ENCODE measurements at regions not wholly inside any gene's neighbourhood (a gene's known extent, or its start where the extent isn't known, plus 50 kb on each side); places are given as distances from the start of the nearest gene placed in this dataset.

- Mint-ChIP-seq H3K9me3 (peaks cover 12% of the 10 kb centered on the region; the same call in 2 of the 3 replicates), H3K4me3 (no peak overlapping the region), H3K36me3 (ENCODE audit: low read depth) (peaks cover 9% of the 10 kb centered on the region; the same call in 2 of the 3 replicates), H3K27me3 (ENCODE audit: insufficient read depth, low read depth, poor library complexity) (no peaks in the 10 kb centered on the region), H3K27ac (0 out of 2 replicates have a peak overlapping the region, but pooled peaks have one; percentile 47), H3K4me1 (peaks cover 3% of the 10 kb centered on the region; the same call in 2 of the 3 replicates)
- TF ChIP-seq ZNF331 (CRISPR knock-in tag; IDR thresholded peaks at IDR 0.05; ENCODE audit: low read depth) = no peak
- no peak for TF ChIP-seq EZH2phosphoT487 (IDR thresholded peaks at IDR 0.05; ENCODE audit: unreplicated experiment)
- no peak for TF ChIP-seq NANOG (IDR thresholded peaks at IDR 0.05; ENCODE audit: borderline replicate concordance)
- TF ChIP-seq CREB1 (CRISPR knock-in tag; IDR thresholded peaks at IDR 0.05; ENCODE audit: low read depth) = no peak
- no peak for TF ChIP-seq EZH2 (IDR thresholded peaks at IDR 0.05; ENCODE audit: low read depth, unreplicated experiment)
- TF ChIP-seq, protein P1, sequence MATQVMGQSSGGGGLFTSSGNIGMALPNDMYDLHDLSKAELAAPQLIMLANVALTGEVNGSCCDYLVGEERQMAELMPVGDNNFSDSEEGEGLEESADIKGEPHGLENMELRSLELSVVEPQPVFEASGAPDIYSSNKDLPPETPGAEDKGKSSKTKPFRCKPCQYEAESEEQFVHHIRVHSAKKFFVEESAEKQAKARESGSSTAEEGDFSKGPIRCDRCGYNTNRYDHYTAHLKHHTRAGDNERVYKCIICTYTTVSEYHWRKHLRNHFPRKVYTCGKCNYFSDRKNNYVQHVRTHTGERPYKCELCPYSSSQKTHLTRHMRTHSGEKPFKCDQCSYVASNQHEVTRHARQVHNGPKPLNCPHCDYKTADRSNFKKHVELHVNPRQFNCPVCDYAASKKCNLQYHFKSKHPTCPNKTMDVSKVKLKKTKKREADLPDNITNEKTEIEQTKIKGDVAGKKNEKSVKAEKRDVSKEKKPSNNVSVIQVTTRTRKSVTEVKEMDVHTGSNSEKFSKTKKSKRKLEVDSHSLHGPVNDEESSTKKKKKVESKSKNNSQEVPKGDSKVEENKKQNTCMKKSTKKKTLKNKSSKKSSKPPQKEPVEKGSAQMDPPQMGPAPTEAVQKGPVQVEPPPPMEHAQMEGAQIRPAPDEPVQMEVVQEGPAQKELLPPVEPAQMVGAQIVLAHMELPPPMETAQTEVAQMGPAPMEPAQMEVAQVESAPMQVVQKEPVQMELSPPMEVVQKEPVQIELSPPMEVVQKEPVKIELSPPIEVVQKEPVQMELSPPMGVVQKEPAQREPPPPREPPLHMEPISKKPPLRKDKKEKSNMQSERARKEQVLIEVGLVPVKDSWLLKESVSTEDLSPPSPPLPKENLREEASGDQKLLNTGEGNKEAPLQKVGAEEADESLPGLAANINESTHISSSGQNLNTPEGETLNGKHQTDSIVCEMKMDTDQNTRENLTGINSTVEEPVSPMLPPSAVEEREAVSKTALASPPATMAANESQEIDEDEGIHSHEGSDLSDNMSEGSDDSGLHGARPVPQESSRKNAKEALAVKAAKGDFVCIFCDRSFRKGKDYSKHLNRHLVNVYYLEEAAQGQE (IDR thresholded peaks at IDR 0.05; ENCODE audit: unreplicated experiment) = no peak
- TF ChIP-seq POLR2AphosphoS5 (IDR thresholded peaks at IDR 0.05; ENCODE audit: low read depth) = no peak
- TF ChIP-seq STAT1 (IDR thresholded peaks at IDR 0.05; ENCODE audit: unreplicated experiment) = no peak
- TF ChIP-seq, protein P2, sequence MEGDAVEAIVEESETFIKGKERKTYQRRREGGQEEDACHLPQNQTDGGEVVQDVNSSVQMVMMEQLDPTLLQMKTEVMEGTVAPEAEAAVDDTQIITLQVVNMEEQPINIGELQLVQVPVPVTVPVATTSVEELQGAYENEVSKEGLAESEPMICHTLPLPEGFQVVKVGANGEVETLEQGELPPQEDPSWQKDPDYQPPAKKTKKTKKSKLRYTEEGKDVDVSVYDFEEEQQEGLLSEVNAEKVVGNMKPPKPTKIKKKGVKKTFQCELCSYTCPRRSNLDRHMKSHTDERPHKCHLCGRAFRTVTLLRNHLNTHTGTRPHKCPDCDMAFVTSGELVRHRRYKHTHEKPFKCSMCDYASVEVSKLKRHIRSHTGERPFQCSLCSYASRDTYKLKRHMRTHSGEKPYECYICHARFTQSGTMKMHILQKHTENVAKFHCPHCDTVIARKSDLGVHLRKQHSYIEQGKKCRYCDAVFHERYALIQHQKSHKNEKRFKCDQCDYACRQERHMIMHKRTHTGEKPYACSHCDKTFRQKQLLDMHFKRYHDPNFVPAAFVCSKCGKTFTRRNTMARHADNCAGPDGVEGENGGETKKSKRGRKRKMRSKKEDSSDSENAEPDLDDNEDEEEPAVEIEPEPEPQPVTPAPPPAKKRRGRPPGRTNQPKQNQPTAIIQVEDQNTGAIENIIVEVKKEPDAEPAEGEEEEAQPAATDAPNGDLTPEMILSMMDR (conservative IDR thresholded peaks at IDR 0.05; ENCODE audit: low read depth in 2 of 2) = no peak
- TF ChIP-seq JUNB (IDR thresholded peaks at IDR 0.05; ENCODE audit: unreplicated experiment) = no peak
- TF ChIP-seq ZNF462 (CRISPR knock-in tag; IDR thresholded peaks at IDR 0.05) = no peak
- TF ChIP-seq, protein P3, sequence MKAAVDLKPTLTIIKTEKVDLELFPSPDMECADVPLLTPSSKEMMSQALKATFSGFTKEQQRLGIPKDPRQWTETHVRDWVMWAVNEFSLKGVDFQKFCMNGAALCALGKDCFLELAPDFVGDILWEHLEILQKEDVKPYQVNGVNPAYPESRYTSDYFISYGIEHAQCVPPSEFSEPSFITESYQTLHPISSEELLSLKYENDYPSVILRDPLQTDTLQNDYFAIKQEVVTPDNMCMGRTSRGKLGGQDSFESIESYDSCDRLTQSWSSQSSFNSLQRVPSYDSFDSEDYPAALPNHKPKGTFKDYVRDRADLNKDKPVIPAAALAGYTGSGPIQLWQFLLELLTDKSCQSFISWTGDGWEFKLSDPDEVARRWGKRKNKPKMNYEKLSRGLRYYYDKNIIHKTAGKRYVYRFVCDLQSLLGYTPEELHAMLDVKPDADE (IDR thresholded peaks at IDR 0.05) = no peak
- no peak for TF ChIP-seq ZNF114 (CRISPR knock-in tag; IDR thresholded peaks at IDR 0.05)
- H3K27me3 ChIP-seq (ENCODE audit: insufficient read depth) = no peaks in the 10 kb centered on the region
- ATAC-seq = no peak
- H3K36me3 ChIP-seq (ENCODE audit: insufficient read depth) = no peaks in the 10 kb centered on the region
- H3K4me1 ChIP-seq (ENCODE audit: insufficient read depth) = no peaks in the 10 kb centered on the region
- H4K20me1 ChIP-seq (replicated peaks; ENCODE audit: insufficient read depth) = no peaks in the 10 kb centered on the region
- no peak overlapping the region for H3K27ac ChIP-seq (ENCODE audit: low read depth)
- no peak overlapping the region for H3K4me2 ChIP-seq
- no peaks in the 10 kb centered on the region for H3F3A ChIP-seq (replicated peaks; ENCODE audit: low read depth)
- H2AFZ ChIP-seq = no peak overlapping the region
- H3K79me2 ChIP-seq (replicated peaks; ENCODE audit: insufficient read depth) = no peaks in the 10 kb centered on the region
- 0 out of 2 replicates have a peak, but pooled peaks cover 2% of the 10 kb centered on the region for H3K9me2 ChIP-seq (ENCODE audit: insufficient read depth)
- H3K4me3 ChIP-seq = no peak overlapping the region
- no peak for DNase-seq (ENCODE audit: low spot score)
These were observed 217.0 kb upstream of the ZNF521 start for GRCh38 chr18:25568986-25569385.

Measured in GM23338 (cell line).